PC-3 (cell line): ENCODE measurements at regions not wholly inside any gene's neighbourhood (a gene's known extent, or its start where the extent isn't known, plus 50 kb on each side); places are given as distances from the start of the nearest gene placed in this dataset.

Source experiments
- ATAC-seq: fragments of 200-7000 bp; cut with Tn5 transposase; 2 replicates; pipeline ENCODE4 v1.9.1; 2020; ENCODE audit warnings: mild to moderate bottlenecking, moderate library complexity
- BruUV-seq: library from RNA; stranded (reverse); fragments of 400-500 nt; replicated peaks from 2 replicates; lab custom pipeline; 2021; lab: Mats Ljungman, UMichigan
- CTCF ChIA-PET: fragments of 300-600 bp; sonication (Branson Sonifier 250); formaldehyde crosslinking; loops from one replicate; lab custom pipeline; 2022; ENCODE audit warnings: antibody characterized with exemption; lab: Charles Lee
- POLR2A ChIA-PET: fragments of 300-600 bp; sonication (Branson Sonifier 250); formaldehyde crosslinking; loops from one replicate; lab custom pipeline; 2022; ENCODE audit warnings: antibody characterized with exemption; ENCODE audit not compliant: unreplicated experiment; lab: Charles Lee
- DNase-seq: peaks from one replicate; pipeline ENCODE4 v3.0.0-alpha.2; 2015
- H2AFZ ChIP-seq: fragments of 300-600 bp; sonication (generic); 2 replicates; pipeline ENCODE4 v1.6.0; 2016; ENCODE audit warnings: antibody characterized with exemption, low read length
- H3F3A ChIP-seq: fragments of 300-600 bp; sonication (generic); one replicate; pipeline ENCODE4 v1.6.0; 2017; ENCODE audit warnings: antibody characterized with exemption, low read length, control low read depth, mild to moderate bottlenecking; ENCODE audit not compliant: unreplicated experiment
- H3K27ac ChIP-seq: fragments of 300-600 bp; sonication (generic); 2 replicates; pipeline ENCODE4 v1.5.1; 2016; ENCODE audit warnings: mild to moderate bottlenecking, low read length
- H3K27me3 ChIP-seq: fragments of 300-600 bp; sonication (generic); 2 replicates; pipeline ENCODE4 v1.6.1; 2016; ENCODE audit warnings: low read length, mixed read lengths
- H3K36me3 ChIP-seq: fragments of 300-600 bp; sonication (generic); 2 replicates; pipeline ENCODE4 v1.6.1; 2016; ENCODE audit warnings: low read depth, mixed run types, low read length, mixed read lengths
- H3K4me1 ChIP-seq: fragments of 300-600 bp; sonication (generic); 2 replicates; pipeline ENCODE4 v1.5.1; 2016; ENCODE audit warnings: low read length; ENCODE audit not compliant: insufficient read depth
- H3K4me2 ChIP-seq: fragments of 300-600 bp; sonication (generic); 2 replicates; pipeline ENCODE4 v1.6.0; 2016; ENCODE audit warnings: low read length
- H3K4me3 ChIP-seq: fragments of 300-600 bp; sonication (generic); 2 replicates; pipeline ENCODE4 v1.5.1; 2016; ENCODE audit warnings: mild to moderate bottlenecking, low read length, mixed read lengths
- H3K79me2 ChIP-seq: fragments of 300-600 bp; sonication (generic); 2 replicates; pipeline ENCODE4 v1.6.1; 2017; ENCODE audit warnings: low read length, mixed read lengths
- H3K9ac ChIP-seq: fragments of 300-600 bp; sonication (generic); 2 replicates; pipeline ENCODE4 v1.6.0; 2016; ENCODE audit warnings: mild to moderate bottlenecking, low read length
- H3K9me2 ChIP-seq: fragments of 300-600 bp; sonication (generic); replicated peaks from 2 replicates; pipeline ENCODE4 v1.6.1; 2016; ENCODE audit warnings: mixed run types, low read length, mixed read lengths
- H3K9me3 ChIP-seq: fragments of 300-600 bp; sonication (generic); 2 replicates; pipeline ENCODE4 v1.6.1; 2016; ENCODE audit warnings: low read length, mixed read lengths
- H4K20me1 ChIP-seq: fragments of 300-600 bp; sonication (generic); 2 replicates; pipeline ENCODE4 v1.6.1; 2016; ENCODE audit warnings: low read length, mixed read lengths
- CTCF ChIP-seq: fragments of 300-600 bp; sonication (generic); conservative IDR thresholded peaks from 2 replicates; pipeline ENCODE4 v1.5.1; 2017; ENCODE audit warnings: antibody characterized with exemption, low read depth, mild to moderate bottlenecking, low read length
- EZH2 ChIP-seq: fragments of 300-600 bp; sonication (generic); IDR thresholded peaks from one replicate; pipeline ENCODE4 v1.6.1; 2017; ENCODE audit warnings: antibody characterized with exemption, mild to moderate bottlenecking, low read length; ENCODE audit not compliant: unreplicated experiment
- EZH2phosphoT487 ChIP-seq: fragments of 300-600 bp; sonication (generic); IDR thresholded peaks from 2 replicates; pipeline ENCODE4 v1.6.1; 2018; ENCODE audit warnings: mild to moderate bottlenecking, antibody characterized with exemption, low read length, borderline replicate concordance
- intact Hi-C: fragments of 100-400 bp; cut with micrococcal nuclease; formaldehyde crosslinking; loops from 2 replicates; pipeline ENCODE4 v1.9.0; 2023

GRCh38 chr2:71988170-71988569 is 159.5 kb downstream of the CYP26B1 start:
- CTCF ChIA-PET, result no interaction called here
- intact Hi-C loops, result no loop called here
- BruUV-seq, result no TSS peak

GRCh38 chr2:71976685-71977084 is 171.0 kb downstream of the CYP26B1 start:
- Histone ChIP-seq H3K36me3 (no peaks in the 10 kb centered on the region), H3K4me3 (no peak overlapping the region), H3F3A (no peaks in the 10 kb centered on the region), H3K9me2 (no peaks in the 10 kb centered on the region), H3K4me1 (no peaks in the 10 kb centered on the region), H3K9me3 (no peaks in the 10 kb centered on the region), H3K9ac (no peak overlapping the region), H3K27me3 (peaks cover 34% of the 10 kb centered on the region), H3K79me2 (no peaks in the 10 kb centered on the region), H4K20me1 (no peaks in the 10 kb centered on the region), H2AFZ (no peak overlapping the region), H3K4me2 (no peak overlapping the region), H3K27ac (no peak overlapping the region)
- TF ChIP-seq EZH2, result no peak
- TF ChIP-seq EZH2phosphoT487, result no peak
- no peak for TF ChIP-seq CTCF
- POLR2A ChIA-PET, result no interaction called here
- CTCF ChIA-PET, result no interaction called here
- ATAC-seq (no peak), DNase-seq (no peak)
- intact Hi-C loops, result no loop called here
- no TSS peak for BruUV-seq

More at GRCh38 chr2:71988170-71988569, 159.5 kb downstream of the CYP26B1 start:
- Histone ChIP-seq H3K79me2 (no peaks in the 10 kb centered on the region), H3K9ac (no peak overlapping the region), H3K9me3 (no peaks in the 10 kb centered on the region), H3K4me3 (no peak overlapping the region), H3K36me3 (no peaks in the 10 kb centered on the region), H3K27me3 (peaks cover 32% of the 10 kb centered on the region), H2AFZ (no peak overlapping the region), H3K4me2 (no peak overlapping the region), H3K27ac (no peak overlapping the region), H4K20me1 (no peaks in the 10 kb centered on the region), H3K9me2 (no peaks in the 10 kb centered on the region), H3F3A (no peaks in the 10 kb centered on the region), H3K4me1 (no peaks in the 10 kb centered on the region)
- DNase-seq, result no peak
- TF ChIP-seq EZH2phosphoT487 (no peak), CTCF (no peak), EZH2 (no peak)
- POLR2A ChIA-PET, result no interaction called here
- ATAC-seq, result no peak

- no peaks in the 10 kb centered on the region for H3F3A ChIP-seq
- BruUV-seq, result no TSS peak
- peaks cover 37% of the 10 kb centered on the region for H3K27me3 ChIP-seq
- no peaks in the 10 kb centered on the region for H3K9me2 ChIP-seq
- H3K4me2 ChIP-seq, result no peak overlapping the region
- ChIA-PET POLR2A (no interaction called here), CTCF (no interaction called here)
- no peak overlapping the region for H3K9ac ChIP-seq
- no peak for ATAC-seq
- H3K9me3 ChIP-seq, result no peaks in the 10 kb centered on the region
- peak; percentile 23 for DNase-seq
- H3K4me1 ChIP-seq, result no peaks in the 10 kb centered on the region
- intact Hi-C loops, result no loop called here
- no peaks in the 10 kb centered on the region for H3K79me2 ChIP-seq
- no peak overlapping the region for H3K4me3 ChIP-seq
- no peaks in the 10 kb centered on the region for H4K20me1 ChIP-seq
- no peaks in the 10 kb centered on the region for H3K36me3 ChIP-seq
- H2AFZ ChIP-seq, result no peak overlapping the region
- H3K27ac ChIP-seq, result no peak overlapping the region
- TF ChIP-seq EZH2phosphoT487 (no peak), EZH2 (no peak), CTCF (no peak)
These were observed 172.8 kb downstream of the CYP26B1 start for GRCh38 chr2:71974846-71975245.
